Activated gamma-delta T cell (primary cell): ENCODE measurements at regions not wholly inside any gene's neighbourhood (a gene's known extent, or its start where the extent isn't known, plus 50 kb on each side); places are given as distances from the start of the nearest gene placed in this dataset.

Source experiments
- DNase-seq: peaks from one replicate; lab custom pipeline; 2025; lab: John Stamatoyannopoulos, UW

DNA sequence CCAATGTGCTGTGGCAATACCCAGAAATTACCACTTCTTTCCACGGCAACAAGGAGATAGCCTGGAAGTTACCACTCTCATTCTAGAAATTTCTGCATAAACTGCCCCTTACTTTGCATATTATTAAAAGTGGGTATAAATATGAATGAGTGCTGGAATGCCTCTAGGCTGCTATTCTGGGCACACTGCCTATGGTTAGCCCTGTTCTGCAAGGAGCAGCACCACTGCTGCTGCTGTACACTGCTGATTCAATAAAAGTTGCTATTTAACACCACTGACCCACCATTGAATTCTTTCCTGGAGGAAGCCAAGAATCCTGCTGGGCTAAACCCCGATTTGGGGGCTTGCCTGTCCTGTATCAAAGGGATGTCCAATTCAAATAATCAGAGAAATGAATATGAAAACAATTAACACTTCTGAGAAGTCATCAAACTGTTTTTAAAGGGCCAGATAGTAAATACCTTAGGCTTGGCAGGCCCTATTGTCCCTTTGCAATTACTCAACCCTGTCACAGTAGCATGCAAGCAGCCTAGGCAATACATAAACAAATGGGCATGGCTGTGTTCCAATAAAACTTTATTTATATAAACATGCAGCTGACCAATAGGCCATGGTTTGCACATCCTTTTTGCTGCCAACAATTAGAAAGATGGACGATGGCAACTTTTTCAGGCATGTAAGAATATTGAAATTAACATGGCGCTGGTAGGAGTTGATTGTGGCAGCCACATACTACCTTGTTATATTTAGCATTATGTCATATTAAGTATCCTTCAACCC, 369.4 kb upstream of the B3GALT2 start:
- DNase-seq = no peak

DNA sequence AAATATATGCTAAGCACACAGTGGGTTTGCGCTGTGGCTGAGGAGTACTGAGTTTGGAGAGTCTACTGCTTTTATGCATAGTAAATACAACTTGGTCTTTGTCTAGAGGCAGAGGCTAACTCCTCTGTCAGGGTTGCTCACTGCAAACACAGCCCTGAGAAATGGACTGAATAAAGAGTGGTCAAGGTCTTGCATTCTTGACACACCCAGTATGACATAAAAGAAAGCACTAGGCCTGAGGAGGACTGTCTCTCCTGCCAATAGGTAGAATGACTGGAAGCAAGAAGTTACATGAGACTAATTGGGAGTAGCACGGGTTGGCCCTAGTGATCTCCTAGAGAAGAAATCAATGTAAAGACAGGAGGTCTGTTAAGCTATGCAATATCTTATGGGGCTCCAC, 367.2 kb upstream of the B3GALT2 start:
- DNase-seq = no peak

DNA sequence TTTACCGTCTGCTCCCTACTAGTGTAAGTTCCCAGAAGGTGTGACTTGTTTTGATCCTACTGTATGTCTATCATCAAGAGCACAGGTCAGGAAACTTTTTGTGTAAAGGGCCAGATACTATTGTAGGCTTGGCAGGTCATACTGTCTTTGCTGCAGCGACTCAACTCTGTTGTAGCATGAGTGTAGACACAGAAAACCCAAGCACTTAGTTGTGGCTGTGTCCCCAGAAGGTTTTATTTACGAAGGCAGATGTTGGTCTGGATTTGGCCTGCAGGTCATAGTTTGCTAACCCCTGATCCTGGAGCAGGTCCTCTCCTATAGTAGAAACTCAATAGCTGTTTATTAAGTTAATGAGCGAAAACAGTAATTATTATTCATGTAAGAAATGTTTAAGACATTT, 365.9 kb upstream of the B3GALT2 start:
- DNase-seq = no peak

DNA sequence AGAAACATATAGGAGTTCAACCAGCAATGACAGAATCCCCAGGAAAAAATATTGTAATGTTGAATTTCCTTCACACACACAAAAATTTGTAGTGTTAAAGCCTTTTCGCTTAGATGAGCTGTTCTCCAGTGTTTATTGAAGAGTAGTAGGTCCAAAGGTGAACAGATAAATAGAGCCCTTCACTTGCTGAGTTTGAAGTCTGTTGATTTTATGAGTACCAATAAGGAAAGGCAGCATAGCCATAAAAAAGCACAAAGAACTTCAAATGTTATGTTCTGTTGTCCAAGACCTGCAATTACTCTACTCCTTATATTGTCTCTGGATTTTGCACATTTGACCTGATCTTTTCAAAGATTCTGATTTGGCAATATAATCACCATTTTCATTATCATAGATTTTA, 362.7 kb upstream of the B3GALT2 start:
- DNase-seq = no peak

DNA sequence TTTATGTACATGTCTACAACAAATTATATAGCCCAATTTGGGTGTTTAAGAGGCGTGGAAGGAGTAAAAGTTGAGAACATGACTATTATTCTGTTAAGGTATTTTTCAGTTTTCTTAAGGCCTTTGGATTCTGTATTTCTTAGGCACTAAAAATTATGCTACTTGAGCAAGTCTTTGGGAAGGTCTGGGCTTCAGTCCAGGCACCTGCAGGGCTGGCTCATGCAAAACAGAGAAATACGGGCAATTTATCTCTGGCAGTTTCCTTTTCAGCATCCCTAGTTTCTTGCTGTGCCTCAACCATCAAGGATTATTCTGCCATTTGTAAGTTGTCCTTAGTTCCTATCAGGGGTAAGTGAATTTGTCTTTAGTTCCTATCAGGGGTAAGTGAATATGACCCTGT, 358.8 kb upstream of the B3GALT2 start:
- DNase-seq = no peak

DNA sequence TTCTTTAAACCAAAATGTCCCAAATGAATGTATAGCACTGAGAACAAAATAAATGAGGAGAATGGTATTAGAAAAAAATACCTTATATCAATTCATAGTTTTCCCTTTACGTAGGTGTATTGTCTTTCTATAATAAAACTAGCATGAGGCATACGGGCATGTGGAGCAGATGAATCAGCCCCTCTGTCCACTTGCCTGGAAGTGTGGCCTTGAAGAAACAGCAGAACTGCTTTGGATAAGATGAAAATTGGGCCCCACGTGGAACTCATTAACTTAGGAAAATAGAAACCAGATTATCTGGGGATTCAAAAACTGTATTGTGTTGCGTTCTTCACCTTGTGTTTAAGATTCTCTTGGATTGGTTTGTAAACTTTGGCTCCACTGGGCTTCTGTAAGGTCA, 356.8 kb upstream of the B3GALT2 start:
- no peak for DNase-seq

DNA sequence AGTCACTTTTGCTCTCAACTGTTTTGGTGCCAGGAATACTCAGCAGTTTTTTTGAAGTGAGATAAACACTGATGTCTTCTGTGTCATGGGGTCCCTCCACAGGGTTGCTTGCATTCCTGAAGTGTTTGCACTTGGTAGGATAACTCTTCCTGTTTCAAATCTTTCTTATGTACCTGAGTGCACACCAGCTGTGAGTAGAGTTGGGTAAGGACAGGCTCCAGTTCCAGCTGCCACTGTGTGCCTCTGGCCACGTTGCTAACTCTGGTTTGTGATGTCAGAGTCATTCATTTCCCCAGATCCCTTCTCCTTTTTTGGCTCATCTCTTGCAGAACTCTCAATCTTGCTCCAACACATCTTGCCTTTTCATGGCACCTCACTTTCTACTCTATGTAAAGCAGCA, 356.3 kb upstream of the B3GALT2 start:
- no peak for DNase-seq

DNA sequence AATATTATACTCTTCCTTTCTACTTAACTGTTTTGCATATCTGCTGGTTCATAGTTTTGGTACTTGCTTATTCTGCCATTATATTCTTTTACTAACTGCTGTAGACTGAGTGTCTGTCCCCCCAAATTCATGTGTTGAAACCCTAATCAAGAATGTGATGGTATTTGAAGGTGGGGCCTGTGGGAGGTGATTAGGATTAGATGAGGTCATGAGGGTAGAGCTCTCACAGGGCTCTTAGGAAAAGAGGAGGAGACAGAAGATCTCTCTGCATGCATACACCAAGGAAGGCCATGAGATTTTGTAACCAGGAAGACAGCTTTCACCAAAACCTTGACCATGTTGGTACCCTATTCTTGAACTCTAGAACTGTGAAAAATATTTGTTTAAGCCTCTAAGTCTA, 354.1 kb upstream of the B3GALT2 start:
- DNase-seq = no peak

DNA sequence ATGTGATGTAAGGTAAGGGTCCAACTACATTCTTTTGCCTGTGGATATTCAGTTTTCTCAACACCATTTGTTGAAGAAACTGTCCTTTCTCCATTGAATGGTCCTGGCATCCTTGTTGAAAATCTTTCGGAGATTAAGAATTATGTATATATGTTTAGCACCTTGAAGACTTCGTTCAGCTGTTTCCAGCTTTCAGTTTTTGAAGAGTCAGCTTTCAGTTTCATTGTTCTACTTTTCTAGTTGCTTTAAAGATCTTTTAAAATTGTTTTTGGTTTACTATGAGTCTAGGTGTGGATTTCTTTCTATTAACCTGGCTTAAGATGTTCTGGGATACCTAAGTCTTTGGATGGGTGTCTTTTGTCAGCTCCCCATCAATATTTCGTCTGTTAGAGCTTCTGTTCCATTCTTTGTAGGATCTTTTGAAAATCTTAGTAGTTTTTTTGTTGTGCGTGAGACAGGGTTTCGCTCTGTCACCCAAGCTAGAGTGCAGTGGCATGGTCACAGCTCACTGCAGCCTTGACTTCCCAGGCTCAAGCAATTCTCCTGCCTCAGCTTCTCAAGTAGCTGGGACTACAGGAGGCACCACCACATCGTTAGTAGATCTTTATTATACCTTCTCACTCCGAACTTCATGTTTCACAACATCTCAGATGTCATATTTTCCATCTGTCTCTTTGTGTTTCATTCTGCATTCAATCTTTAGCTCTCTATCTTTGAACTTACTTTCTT, 353.5 kb upstream of the B3GALT2 start:
- DNase-seq = no peak

DNA sequence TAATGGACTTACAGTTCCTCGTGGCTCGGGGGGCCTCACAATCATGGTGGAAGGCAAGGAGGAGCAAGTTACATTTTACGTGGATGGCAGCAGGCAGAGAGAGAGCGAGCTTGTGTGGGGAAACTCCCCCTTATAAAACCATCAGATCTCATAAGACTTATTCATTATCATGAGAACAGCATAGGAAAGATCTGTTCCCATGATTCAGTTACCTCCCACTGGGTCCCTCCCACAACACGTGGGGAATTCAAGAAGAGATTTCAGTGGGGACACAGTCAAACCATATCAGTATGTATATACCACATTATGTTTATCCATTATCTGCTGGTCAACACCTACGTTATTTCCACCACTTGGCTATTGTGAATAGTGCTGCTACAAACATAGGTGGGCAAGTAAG, 352.3 kb upstream of the B3GALT2 start:
- no peak for DNase-seq

DNA sequence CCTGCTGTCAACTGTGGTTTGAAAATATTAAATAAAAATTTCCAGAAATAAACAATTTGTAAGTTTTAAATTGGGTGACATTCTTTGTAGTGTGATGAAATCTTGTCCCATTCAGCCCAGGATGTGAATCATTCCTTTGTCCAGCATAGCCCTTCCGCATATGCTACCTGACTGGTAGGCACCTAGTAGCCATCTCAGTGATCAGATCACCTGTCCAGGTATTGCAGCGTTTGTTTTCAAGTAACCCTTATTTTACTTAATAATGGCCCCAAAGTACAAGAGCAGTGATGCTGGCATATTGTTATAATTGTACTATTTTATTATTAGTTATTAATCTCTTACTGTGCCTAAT, 351.6 kb upstream of the B3GALT2 start:
- no peak for DNase-seq

DNA sequence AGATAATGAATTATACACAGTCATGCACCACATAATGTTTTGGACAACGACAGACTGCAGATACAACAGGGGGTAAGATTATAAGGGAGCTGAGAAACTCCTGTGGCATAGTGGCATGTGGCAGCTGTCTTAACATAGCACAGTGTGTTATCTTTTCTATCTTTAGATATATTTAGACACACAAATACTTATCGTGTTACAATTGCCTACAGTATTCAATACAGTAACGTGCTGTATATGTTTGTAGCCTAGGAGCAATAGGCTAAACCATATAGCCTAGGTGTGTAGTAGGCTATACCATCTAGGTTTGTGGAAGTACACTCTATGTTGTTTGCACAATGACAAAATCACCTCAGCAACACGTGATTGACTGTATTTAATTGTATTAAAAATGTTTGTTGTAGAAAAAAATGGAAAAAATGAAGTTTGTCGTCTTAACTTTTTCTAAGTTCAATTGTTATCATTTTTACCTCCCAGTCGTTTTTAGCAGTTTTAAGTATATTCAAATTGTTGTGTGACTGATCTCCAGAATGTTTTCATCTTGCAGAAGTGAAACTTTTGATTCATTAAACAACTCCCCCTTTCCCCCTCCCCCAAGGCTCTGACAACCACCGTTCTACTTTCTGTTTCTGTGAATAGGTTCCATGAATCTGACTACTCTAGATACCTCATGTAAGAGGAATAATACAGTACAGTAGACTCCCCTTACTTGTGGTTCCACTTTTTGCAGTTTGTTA, 351.0 kb upstream of the B3GALT2 start:
- no peak for DNase-seq

DNA sequence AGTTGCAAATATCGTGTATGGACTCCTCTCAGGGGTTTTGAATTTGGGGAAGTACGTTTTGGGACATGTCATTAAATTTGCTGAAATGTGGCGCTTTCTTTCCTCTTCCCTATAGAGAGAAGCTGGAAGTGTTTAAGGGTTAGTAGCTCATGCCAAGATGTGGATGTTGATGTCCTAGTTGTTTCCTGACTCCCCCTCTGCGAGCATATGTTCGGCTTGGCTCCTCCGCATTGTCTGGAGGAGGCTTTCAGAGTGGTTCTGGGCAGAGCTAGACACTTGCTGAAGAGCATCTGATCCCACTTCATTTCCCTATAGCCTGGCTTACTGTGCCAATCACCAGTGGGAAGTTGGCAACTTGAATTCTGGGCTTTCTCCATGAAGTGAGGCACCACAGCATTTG, 347.4 kb upstream of the B3GALT2 start:
- no peak for DNase-seq

DNA sequence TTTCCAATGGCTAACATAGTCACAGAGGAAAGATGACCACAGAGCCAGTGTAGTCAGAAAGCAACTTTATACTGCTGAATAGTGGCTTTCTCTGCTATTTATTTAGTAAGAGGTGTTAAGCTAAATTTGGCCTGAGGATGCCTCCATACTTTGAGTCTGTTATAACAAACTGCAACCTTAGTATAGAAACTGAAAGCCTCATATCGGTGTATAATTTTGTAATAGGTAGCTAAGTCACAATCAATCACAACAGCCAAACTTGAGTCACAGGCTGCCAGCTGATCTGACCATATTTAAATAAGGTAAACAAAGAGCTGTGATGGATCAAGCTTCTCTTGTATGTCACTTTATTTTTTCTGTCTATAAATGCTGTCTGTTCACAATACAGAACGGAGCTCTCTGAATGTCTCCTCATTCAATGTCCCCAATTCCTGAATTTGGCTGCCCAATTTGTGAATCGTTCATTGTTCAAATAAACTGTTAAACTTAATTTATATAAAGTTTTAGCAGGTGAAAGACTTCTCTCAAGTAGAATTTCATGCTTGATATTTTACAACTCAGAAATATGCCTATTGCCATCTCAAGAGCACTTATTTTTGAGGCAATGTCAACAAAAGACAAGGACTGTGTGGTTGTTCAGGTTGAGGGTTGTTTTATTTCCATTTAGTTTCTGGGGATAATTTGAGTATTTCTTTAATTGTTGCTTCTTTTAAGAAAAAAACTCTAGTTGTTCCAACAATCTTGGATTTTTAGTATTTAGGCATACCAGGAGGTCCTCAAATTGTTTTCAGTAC, 339.7 kb upstream of the B3GALT2 start:
- DNase-seq = no peak

DNA sequence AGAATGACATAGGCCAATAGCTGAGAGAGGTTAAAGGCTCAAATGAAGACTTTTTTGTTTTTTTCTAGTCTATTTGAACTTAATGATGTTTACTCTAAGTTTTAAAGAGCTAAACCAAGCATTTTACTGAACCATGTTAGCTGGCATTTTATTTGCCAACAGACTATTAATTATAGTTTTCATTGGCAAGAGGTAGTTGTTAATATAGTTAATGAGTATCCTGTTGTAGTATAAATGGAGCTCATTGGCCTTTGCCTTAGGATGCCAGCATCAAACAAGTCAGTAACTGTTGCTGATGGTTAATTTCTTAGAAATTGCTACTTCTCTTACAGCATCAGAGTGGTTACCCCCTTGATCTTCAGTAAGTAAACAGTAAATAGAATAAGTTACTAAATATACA, 339.0 kb upstream of the B3GALT2 start:
- DNase-seq = no peak

DNA sequence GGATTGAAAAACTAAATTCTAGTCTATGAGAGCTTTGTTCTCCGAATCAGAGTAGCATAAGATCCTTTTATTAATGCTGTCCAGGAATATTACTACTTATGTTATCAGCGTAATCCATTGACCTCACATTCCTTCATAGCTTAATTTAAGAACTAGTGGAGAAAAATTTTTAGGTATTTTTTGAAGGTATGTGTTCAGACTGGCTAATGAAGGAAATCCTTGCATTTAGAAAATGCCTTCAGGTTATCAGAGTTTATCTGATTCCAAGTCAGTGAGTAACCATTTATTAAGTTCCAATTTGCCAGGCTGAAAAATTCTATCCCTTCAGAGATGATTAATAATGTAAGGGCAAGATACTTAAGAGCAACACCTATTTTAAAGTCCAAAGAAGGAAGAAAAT, 338.2 kb upstream of the B3GALT2 start:
- no peak for DNase-seq

DNA sequence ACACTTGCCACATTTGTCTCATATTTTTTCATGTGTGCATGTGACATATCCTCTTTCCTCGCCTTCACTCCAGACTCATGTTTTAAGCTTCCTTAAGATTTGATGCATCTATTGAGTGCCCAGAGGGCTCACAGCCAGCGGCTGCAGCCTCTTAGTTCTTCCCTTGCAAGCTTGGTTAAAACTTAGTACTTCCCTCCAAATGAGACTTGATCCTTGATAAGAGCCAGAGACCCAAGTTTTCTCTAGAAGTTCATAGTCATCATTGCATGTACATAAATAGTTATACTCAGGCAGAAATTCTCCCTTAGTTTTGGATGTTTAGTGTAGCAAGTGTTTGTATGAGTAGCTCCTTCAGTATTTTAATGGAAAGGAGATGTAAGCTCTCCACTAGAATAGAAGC, 337.6 kb upstream of the B3GALT2 start:
- DNase-seq = no peak

DNA sequence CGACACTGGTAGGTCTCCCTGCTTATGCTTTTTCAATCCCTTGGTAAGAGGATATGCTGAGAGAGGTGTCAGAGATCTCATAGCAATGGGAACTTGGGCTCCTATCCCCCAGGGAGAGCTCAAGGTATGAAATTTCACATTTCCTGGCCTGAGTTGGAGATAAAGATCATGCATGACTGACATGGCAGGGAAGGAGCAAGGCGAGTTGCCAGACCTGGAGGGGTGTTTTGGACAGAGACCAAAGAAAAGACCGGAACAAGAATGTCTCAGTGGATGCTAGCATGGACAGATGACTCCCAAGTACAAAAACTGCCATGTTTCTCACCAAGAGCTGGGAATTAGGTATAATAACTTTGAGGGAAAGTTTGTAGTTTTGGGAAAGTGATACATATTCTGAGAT, 334.1 kb upstream of the B3GALT2 start:
- no peak for DNase-seq

DNA sequence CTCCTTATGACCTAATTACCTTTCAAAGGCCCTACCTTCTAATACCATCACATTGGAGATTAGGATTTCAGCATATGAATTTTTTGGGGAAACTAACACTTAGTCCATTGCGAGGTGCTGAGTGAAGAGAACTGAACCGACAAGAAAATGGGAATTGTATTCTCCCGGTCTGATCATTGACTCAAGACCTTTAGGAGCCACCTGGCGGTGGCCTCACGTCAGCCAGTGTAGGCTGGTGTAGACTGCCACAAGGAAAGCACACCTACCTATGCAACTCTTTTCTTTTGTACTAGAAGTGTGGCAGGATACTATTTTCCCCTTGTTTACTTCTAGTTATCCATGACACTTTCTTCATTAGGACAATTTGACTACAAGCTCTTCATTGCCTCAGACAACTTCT, 333.5 kb upstream of the B3GALT2 start:
- DNase-seq = no peak

DNA sequence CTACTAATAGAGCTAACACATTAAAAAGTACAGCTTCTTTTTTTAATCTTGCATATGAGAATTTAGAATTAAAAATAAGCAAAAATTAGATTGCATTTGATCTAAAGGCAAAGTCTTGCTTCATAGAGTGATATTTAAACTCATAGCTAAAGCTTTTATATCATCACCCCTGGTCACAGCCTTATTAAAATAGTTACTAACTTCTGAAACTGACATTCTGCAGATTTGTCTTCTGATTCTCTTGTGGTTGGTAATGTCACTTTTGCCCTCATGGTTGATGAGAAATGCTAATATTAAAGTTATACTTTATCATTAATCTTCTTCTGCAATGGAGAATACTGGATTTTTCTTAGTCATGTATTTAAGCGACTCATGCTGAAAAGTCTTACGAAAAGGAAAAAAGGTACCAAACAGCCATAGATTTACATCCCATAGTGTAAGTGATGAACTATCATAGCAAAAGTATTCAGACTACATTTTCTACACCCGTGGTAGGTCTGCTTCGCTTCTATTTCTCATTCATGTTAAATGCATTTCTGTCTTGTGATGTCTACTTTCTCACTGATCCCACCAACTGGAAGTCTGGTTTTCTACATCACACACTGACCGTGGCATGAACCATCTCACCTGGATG, 330.5 kb upstream of the B3GALT2 start:
- no peak for DNase-seq

DNA sequence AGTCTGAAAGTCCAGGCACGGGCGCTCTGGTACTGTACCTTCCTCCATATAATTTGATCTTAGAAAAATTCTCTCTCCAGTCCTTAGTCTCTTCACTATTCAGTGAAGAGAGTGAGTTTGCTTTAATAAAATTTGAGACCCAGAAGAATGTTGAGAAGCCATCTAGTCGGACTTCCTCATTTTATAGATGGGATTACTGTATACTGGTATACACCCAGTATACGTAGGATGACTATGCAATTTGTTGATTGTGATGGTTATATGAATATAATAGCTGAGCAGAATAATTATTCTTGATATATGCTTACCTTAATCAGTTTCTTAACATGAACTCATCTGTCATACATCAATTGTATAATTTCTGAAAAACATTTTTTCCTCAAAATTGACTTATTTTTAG, 328.0 kb upstream of the B3GALT2 start:
- DNase-seq = no peak

DNA sequence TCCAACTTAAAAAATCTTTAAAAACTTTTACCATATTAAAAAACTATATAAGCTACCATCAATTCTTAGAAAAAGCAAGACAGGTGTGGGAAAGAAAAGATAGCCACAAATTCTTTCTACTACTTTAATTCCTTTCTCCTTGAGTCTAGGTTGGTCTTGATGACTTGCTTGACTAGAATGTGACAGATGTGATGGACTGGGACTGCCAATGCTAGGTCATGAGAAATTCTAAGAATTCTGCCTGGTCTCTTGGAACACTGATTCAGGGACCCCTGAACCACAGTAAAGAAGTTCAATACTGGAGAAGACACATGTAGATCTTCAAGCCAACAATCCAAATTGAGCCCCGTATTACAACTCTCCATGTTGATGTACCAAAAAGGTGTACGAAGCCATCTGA, 326.6 kb upstream of the B3GALT2 start:
- DNase-seq = no peak
